ENCODE measurements at regions not wholly inside any gene's neighbourhood (a gene's known extent, or its start where the extent isn't known, plus 50 kb on each side); places are given as distances from the start of the nearest gene placed in this dataset.

DNA sequence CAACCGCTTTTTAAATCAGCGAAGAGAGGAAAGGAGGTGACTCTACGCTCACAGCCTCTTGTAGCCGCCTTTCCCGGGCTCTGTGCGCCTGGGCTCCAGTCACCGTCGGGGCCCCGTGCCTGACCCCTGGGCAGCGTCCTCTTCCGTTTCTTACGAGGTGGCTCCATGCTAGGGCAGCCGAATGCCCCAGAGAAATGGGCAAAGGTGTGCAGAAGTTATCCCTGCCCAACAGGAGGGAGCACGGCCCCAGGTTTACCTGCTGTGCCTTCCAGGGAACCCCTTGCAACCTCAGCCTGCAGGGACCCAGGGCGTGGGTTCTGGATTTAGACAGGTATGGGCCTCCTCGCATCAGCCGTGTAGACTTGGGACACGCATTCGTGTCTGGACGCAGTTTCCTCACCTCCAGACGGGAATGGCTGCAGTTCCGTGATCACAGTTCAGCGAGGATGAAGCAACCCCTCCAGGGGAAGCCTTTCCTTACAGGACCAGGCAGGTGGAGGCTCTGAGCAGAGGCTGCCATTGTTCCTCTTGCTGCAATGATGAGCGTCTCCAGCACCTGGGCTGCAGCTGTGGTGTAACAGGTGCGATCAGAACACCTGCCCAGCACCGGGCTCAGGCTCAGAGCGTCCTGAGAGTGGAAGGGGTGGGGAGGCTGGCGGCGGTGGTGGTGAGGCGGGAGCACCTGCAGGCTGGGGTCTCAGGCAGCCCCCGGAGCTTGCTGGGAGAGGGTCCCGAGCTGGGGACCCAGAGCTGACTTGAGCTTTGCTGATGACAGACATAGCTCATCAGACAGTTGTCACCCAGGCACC, 81.3 kb upstream of the BHLHE23 start:
- Histone ChIP-seq H3K9me2 (ENCODE audit: insufficient read depth) (no peaks in the 10 kb centered on the region), H3K4me3 (no peak overlapping the region), H3K4me2 (ENCODE audit: unreplicated experiment) (no peak overlapping the region), H3K27me3 (replicated peaks; ENCODE audit: insufficient read depth) (peaks cover 32% of the 10 kb centered on the region; the same call in 1 of the 2 replicates), H3K4me1 (ENCODE audit: insufficient read depth) (no peaks in the 10 kb centered on the region), H3K36me3 (ENCODE audit: low read depth) (no peaks in the 10 kb centered on the region), H3K9ac (no peak overlapping the region), H4K20me1 (ENCODE audit: insufficient read depth) (no peaks in the 10 kb centered on the region), H3F3A (ENCODE audit: insufficient read depth) (no peaks in the 10 kb centered on the region), H3K9me3 (ENCODE audit: low read depth) (no peaks in the 10 kb centered on the region), H2AFZ (no peak overlapping the region), H3K79me2 (ENCODE audit: insufficient read depth) (no peaks in the 10 kb centered on the region), H3K27ac (no peak overlapping the region)
- WGBS, 2 experiments (ENCODE audit: low coverage in 1 of 2, low lambda C conversion rate in 2 of 2, missing lambda C conversion rate in 2 of 2) = 57 to 59% methylated on average over 31 to 32 of the region's 32 CpGs
- in situ Hi-C loops (cut with MboI) = no loop called here
- TF ChIP-seq EZH2phosphoT487 (IDR thresholded peaks at IDR 0.05; ENCODE audit: insufficient read depth, low read depth) (no peak), EZH2 (IDR thresholded peaks at IDR 0.05; ENCODE audit: insufficient read depth, poor library complexity, severe bottlenecking) (no peak)
- no peak for DNase-seq

DNA sequence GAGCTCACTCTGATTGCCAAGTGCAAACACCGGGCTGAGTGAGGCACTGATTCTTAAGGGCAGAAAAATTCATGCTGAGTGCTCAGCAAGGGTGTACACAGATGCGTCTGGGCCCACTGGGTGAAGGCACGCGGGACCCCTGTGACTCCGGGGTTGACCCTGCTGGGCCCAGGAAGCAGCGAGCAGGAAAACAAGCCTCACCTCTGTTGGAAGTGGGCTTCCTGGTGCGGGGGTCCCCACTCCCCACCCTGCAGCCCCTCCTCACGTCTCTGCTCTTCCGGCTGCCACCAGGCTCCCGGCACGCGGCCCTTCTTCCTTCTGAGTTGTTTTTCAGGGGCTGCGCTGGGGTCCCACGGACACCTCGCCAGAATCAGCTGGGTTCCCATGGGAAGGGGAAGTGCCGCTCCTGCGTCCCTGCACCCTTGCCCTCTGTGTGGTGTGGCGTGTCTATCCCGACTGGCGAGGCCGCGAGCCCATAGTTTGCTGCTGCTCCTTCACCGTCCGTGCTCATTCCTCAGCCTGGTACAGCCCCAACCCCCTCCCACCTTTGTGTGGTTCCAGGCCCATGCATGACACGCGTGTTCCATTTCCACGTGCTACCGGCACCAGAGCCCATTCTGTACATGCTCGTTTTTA, 80.6 kb upstream of the BHLHE23 start:
- H2AFZ ChIP-seq = no peak overlapping the region
- no peaks in the 10 kb centered on the region for H3K4me1 ChIP-seq (ENCODE audit: insufficient read depth)
- 0 out of 2 replicates have a peak, but pooled peaks cover 25% of the 10 kb centered on the region for H3K27me3 ChIP-seq (replicated peaks; ENCODE audit: insufficient read depth)
- WGBS, 2 experiments (ENCODE audit: low coverage in 1 of 2, low lambda C conversion rate in 2 of 2, missing lambda C conversion rate in 2 of 2) = 44 to 45% methylated on average over 29 of the region's 29 CpGs
- H3K36me3 ChIP-seq (ENCODE audit: low read depth) = no peaks in the 10 kb centered on the region
- no peak overlapping the region for H3K4me2 ChIP-seq (ENCODE audit: unreplicated experiment)
- in situ Hi-C loops (cut with MboI) = no loop called here
- H3K9me2 ChIP-seq (ENCODE audit: insufficient read depth) = no peaks in the 10 kb centered on the region
- no peak for DNase-seq
- H3K9ac ChIP-seq = no peak overlapping the region
- H3K79me2 ChIP-seq (ENCODE audit: insufficient read depth) = no peaks in the 10 kb centered on the region
- no peaks in the 10 kb centered on the region for H4K20me1 ChIP-seq (ENCODE audit: insufficient read depth)
- no peak for TF ChIP-seq EZH2phosphoT487 (IDR thresholded peaks at IDR 0.05; ENCODE audit: insufficient read depth, low read depth)
- no peak for TF ChIP-seq EZH2 (IDR thresholded peaks at IDR 0.05; ENCODE audit: insufficient read depth, poor library complexity, severe bottlenecking)
- no peak overlapping the region for H3K27ac ChIP-seq
- H3F3A ChIP-seq (ENCODE audit: insufficient read depth) = no peaks in the 10 kb centered on the region
- no peak overlapping the region for H3K4me3 ChIP-seq
- no peaks in the 10 kb centered on the region for H3K9me3 ChIP-seq (ENCODE audit: low read depth)

DNA sequence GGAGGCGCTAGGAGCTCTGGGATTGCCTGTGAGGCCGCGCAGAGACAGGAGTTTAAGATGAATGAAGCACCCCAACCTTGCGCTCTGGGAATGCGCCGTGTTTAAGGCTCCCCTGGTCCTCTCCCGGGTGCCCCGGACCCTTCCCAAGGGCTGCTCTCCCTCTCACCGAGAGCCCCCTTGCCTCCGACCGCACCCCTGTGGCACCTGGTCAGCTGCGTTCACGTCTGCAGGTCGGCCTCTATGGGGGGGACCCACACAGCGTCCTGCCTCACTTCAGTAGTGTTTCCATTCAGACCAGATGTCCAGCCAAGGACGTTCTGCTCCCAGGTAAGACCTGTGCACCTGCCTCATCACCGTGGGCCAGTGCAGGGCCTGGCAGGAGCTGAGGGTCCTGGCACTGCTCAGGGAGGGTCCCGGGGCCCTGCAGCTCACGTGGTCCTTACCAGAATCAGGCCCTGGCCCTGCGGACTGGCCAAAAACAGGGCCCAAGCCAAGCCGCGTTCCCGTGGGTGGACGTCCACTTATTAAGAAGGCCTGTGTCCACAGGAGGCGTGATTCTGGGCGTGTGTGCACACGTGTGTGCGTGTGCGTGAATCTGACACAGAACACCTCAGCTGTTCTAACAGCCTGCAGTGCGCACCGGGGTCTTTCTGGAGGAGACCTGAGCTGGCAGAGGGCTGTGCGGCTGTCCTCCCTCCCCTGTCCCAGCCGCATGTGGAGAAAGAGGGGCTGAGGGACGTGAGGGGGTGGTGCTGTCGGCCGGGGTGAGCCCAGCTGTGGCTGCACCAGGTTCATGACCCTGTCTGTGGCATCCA, 79.9 kb upstream of the BHLHE23 start:
- 57 to 59% methylated on average over 36 of the region's 36 CpGs for WGBS, 2 experiments (ENCODE audit: low coverage in 1 of 2, low lambda C conversion rate in 2 of 2, missing lambda C conversion rate in 2 of 2)
- no peaks in the 10 kb centered on the region for H3K79me2 ChIP-seq (ENCODE audit: insufficient read depth)
- no peaks in the 10 kb centered on the region for H3K9me2 ChIP-seq (ENCODE audit: insufficient read depth)
- no peaks in the 10 kb centered on the region for H3K36me3 ChIP-seq (ENCODE audit: low read depth)
- H2AFZ ChIP-seq = no peak overlapping the region
- H3K9ac ChIP-seq = no peak overlapping the region
- DNase-seq = no peak
- no peak for TF ChIP-seq EZH2phosphoT487 (IDR thresholded peaks at IDR 0.05; ENCODE audit: insufficient read depth, low read depth)
- TF ChIP-seq EZH2 (IDR thresholded peaks at IDR 0.05; ENCODE audit: insufficient read depth, poor library complexity, severe bottlenecking) = no peak
- H3K9me3 ChIP-seq (ENCODE audit: low read depth) = no peaks in the 10 kb centered on the region
- no peaks in the 10 kb centered on the region for H3K4me1 ChIP-seq (ENCODE audit: insufficient read depth)
- H3F3A ChIP-seq (ENCODE audit: insufficient read depth) = no peaks in the 10 kb centered on the region
- no peak overlapping the region for H3K4me3 ChIP-seq
- H3K4me2 ChIP-seq (ENCODE audit: unreplicated experiment) = no peak overlapping the region
- in situ Hi-C loops (cut with MboI) = no loop called here
- H3K27ac ChIP-seq = no peak overlapping the region
- H3K27me3 ChIP-seq (replicated peaks; ENCODE audit: insufficient read depth) = 0 out of 2 replicates have a peak, but pooled peaks cover 22% of the 10 kb centered on the region
- H4K20me1 ChIP-seq (ENCODE audit: insufficient read depth) = no peaks in the 10 kb centered on the region

DNA sequence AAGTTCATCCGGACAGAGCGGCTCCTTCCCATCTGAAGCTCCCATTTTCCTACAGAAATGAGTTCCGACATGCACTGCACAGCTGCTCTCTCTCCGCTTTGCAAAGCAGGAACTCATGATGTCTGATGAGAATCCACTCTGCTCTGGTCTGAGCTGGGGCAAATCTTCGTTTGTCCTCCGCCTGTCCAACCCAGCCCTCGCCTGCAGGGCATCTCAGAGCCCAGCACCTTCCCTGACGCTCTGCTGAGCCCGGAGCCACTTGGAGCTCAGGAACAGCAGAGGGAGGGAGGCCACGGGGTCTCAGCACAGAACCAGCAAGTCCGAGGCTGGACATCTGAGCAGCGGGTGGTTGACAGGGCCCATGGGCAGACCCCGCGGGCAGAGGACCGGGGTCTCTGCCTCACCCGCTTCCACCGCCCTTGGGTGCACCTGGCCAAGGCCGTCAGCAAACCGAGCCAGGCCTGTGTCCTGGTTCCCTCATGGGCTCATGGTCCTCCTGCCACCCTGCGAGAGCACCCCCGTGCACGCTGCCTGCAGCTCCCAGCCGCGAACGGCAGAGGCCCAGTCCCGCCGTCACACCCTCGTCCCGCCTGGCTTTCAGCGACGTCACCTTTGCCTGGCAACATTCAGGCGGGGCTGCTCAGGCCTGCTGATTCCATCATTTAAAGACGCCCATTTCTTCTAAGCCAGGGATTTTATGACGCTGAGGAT, 78.5 kb upstream of the BHLHE23 start:
- no peak overlapping the region for H3K27ac ChIP-seq
- no peak overlapping the region for H3K4me3 ChIP-seq
- no peak overlapping the region for H3K9ac ChIP-seq
- no peak overlapping the region for H2AFZ ChIP-seq
- H3K9me3 ChIP-seq (ENCODE audit: low read depth) = no peaks in the 10 kb centered on the region
- in situ Hi-C loops (cut with MboI) = no loop called here
- no peak overlapping the region for H3K4me2 ChIP-seq (ENCODE audit: unreplicated experiment)
- WGBS, 2 experiments (ENCODE audit: low coverage in 1 of 2, low lambda C conversion rate in 2 of 2, missing lambda C conversion rate in 2 of 2) = 37 to 38% methylated on average over 30 to 32 of the region's 34 CpGs
- TF ChIP-seq EZH2phosphoT487 (IDR thresholded peaks at IDR 0.05; ENCODE audit: insufficient read depth, low read depth) (no peak), EZH2 (IDR thresholded peaks at IDR 0.05; ENCODE audit: insufficient read depth, poor library complexity, severe bottlenecking) (no peak)
- H3F3A ChIP-seq (ENCODE audit: insufficient read depth) = no peaks in the 10 kb centered on the region
- H3K27me3 ChIP-seq (replicated peaks; ENCODE audit: insufficient read depth) = 0 out of 2 replicates have a peak, but pooled peaks cover 22% of the 10 kb centered on the region
- no peaks in the 10 kb centered on the region for H3K79me2 ChIP-seq (ENCODE audit: insufficient read depth)
- DNase-seq = peak; percentile 44
- H3K4me1 ChIP-seq (ENCODE audit: insufficient read depth) = no peaks in the 10 kb centered on the region
- H3K9me2 ChIP-seq (ENCODE audit: insufficient read depth) = no peaks in the 10 kb centered on the region
- no peaks in the 10 kb centered on the region for H4K20me1 ChIP-seq (ENCODE audit: insufficient read depth)
- H3K36me3 ChIP-seq (ENCODE audit: low read depth) = no peaks in the 10 kb centered on the region
